Stimulated activated CD8-positive, alpha-beta memory T cell treated with anti-CD3 and anti-CD28 coated beads, Interleukin-15, amount 100 ng/mL, for 48 hours (primary cell): ENCODE measurements at regions not wholly inside any gene's neighbourhood (a gene's known extent, or its start where the extent isn't known, plus 50 kb on each side); places are given as distances from the start of the nearest gene placed in this dataset.
"Not testable (repeated sequence)": the region's sequence is repeated elsewhere in the genome, so short reads cannot be mapped to it uniquely, and the experiment has no call there.

ENCODE experiments used
- DNase-seq, 2 donors: peaks; one replicate each; pipeline ENCODE4 v3.0.0-alpha.2; 2020; ENCODE audit warnings: low read depth in 2 of 2

DNA sequence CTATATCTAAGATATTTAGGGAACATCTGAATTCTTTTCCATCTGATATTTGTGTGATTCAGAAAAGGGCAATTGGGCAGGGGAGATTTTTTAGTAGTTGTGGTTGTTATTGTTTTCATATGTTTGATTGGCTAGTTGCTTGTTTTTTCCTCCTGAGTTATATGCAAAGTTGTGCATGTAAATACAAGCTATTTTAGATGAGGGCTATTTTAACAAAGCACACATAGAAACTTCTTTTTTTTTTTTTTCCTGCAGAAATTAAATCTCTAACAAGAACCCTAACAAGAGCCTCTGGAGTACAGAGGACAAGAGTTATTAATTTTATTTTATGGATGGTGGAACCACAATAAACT, 559.1 kb downstream of the CETN3 start:
- no peak for DNase-seq

- no peak for DNase-seq
These were observed 559.6 kb downstream of the CETN3 start for GRCh38 chr5:89849830-89850512.

- no peak for DNase-seq
These were observed 561.8 kb downstream of the CETN3 start for GRCh38 chr5:89847743-89848142.

GRCh38 chr5:89844548-89844947, 565.0 kb downstream of the CETN3 start:
- no peak for DNase-seq

DNA sequence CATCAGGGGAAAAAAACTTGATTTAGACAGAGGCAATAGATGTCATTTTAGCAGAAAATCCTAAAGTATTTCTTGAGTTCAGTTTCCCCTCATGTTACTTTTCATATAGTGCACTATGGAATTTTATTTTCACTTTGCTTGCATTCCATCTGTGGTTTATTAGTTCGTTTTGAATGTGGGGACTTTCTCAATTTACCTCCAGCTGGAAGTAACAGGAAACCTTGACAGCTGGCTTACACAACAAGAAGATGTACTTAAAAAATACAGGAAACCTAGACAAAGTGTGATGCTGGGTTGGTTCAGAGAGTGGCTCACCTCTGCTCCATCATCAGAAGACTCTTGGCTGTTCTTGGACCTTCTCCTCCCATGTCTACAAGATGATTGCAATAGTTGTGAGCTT, 567.0 kb downstream of the CETN3 start:
- no peak for DNase-seq

- no peak for DNase-seq
These were observed 568.6 kb downstream of the CETN3 start for GRCh38 chr5:89840906-89841305.

DNA sequence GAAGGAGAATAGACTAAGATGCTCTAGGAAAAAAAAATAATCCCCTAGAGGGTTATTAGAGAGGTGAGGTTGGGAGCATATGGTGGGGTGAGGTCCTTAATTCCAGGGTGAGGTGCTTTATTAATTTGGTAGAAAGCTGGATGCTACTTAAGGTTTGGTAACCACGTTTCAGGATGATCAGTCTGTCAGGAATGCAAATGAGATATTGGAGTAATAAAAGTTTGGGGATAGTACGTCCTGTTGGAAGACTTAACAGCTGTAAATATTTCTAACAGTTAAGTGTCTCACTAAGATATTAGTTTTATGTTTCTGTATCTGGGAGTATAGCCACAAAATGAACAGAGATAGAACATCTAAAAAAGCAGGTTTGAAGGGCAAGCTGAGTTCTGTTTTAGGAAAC, 578.9 kb downstream of the CETN3 start:
- DNase-seq, result no peak

DNA sequence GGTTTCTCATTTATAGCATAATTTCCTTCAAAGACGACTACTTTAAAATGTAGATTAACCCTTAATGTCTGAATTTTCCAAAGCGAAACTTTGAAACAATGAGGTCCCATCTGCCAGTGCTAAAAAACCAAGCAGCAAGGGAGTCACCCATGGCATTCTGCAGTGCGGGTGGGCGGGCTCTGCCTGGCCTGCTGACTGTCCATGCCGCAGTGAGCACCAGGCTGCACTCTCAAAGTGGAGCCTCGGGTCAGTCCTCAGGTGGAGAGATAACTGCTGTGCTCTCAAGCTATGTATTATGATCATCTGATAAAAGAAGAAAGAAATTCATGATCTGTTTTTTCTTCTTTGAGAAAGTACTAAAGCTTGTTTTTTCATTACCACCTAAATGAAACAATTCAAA, 581.6 kb downstream of the CETN3 start:
- no peak for DNase-seq

- DNase-seq, result no peak
These were observed 582.2 kb downstream of the CETN3 start for GRCh38 chr5:89827359-89827758.

- no peak for DNase-seq
These were observed 582.6 kb downstream of the CETN3 start for GRCh38 chr5:89826938-89827337.

DNA sequence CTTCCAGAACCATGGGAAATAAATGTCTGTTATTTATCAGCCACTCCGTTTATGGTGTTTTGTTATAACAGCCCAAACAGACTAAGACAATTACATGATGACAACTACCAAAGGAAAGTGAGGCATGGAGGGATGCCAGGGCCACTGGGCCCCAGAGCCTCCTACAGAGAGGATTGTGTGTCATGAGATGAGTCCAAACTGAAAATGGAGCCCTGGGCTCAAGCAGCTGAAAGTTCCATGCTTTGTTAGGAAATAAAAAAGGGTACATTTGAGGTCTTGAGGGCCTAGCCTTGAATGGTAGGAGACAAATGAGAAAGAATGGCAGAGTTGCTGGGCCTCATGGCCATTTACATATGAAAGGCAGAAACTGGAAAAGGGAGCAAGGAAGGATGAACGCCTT, 586.5 kb downstream of the CETN3 start:
- DNase-seq, result no peak

- no peak for DNase-seq
These were observed 591.7 kb downstream of the CETN3 start for GRCh38 chr5:89817841-89818240.

GRCh38 chr5:89816038-89816437, 593.5 kb downstream of the CETN3 start:
- DNase-seq, result no peak

DNA sequence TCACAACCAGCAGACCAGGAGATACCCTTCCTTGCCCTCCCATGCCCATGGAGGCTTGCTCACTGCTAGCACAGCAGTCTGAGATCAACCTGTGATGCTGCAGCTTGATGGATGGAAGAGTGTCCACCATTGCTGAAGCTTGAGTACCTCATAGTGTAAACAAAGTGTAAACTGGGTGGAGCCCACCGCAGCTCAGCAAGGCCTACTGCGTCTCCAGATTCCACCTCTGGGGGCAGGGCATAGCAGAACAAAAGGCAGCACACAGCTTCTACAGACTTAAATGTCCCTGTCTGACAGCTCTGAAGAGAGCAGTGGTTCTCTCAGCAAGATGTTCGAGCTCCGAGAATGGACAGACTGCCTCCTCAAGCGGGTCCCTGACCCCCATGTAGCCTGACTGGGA, 608.8 kb downstream of the CETN3 start:
- DNase-seq, result not testable (repeated sequence)

- DNase-seq, result not testable (repeated sequence)
These were observed 615.1 kb downstream of the CETN3 start for GRCh38 chr5:89794504-89794903.

DNA sequence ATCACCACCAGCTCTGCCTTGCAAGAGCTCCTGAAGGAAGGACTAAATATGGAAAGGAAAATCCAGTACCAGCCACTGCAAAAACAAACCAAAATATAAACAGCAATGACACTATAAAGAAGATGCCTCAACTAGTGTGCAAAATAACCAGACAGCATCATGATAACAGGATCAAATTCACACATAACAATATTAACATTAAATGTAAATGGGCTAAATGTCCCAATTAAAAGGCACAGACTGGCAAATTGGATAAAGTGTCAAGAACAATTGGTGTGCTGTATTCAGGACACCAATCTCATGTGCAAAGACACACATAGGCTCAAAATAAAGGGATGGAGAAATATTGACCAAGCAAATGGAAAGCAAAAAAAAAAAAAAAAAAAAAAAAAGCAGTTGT, 629.8 kb downstream of the CETN3 start:
- not testable (repeated sequence) for DNase-seq

- no peak for DNase-seq
These were observed 631.8 kb downstream of the CETN3 start for GRCh38 chr5:89777758-89778157.

DNA sequence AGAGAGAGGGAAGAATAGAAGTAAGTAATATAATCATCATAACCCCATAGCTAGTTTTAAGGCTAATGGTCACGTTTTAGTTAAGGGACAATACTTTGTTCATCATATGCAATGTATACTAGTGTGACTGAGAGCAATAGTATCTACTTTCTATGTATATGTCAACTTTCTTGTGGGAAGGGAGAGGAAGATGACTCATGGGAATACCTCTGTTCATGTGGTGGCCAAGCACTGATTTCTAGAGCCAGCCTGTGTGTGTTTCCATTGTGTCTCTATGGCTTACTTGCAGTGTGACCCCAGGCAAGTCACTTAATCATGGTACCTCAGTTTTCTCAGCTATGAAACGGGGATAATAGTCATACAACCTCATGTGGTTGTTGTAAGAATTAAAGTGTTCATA, 639.6 kb downstream of the CETN3 start:
- DNase-seq, result no peak

- DNase-seq, result no peak
These were observed 649.8 kb downstream of the CETN3 start for GRCh38 chr5:89759802-89760201.

DNA sequence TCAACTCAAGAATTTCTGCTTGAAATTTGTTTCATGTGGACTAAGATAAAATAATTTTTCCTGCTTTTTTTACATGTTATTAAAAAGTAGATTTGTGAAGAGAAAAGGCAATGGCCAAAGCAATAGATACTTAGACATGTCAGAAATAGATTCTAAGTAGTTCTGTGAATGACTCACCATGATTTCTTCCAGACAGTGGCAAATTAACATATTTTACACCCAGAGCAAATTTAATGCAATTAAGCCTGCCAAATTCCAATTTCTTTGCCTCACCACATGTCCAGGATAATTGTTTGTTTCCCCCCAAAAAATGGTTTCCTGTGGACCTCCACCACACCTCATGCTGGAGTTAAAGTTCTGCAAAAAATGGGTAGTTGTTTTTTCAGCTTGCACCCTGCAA, 651.4 kb downstream of the CETN3 start:
- DNase-seq, result no peak

DNA sequence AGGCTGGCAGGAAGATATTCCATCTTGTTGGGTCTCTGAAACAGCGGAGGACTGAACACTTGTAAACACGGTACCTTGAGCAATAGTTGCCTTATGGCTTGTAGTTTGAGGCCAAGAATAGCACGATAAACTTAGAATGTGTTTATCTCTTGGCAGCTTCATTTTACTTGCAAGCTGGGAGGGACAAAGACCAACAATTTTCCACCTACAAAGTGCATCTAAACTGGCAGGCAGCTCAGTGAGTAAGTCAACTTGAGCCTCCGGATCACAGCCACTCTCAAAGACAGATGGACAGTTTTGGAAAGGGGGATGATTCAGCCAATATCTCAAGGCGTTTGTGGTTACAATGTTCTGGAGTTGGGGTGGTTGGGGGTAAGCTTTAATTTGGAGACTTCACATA, 652.6 kb downstream of the CETN3 start:
- DNase-seq, result no peak

GRCh38 chr5:89755024-89755423, 654.5 kb downstream of the CETN3 start:
- DNase-seq, result no peak

- DNase-seq, result no peak
These were observed 674.5 kb downstream of the CETN3 start for GRCh38 chr5:89735082-89735481.

DNA sequence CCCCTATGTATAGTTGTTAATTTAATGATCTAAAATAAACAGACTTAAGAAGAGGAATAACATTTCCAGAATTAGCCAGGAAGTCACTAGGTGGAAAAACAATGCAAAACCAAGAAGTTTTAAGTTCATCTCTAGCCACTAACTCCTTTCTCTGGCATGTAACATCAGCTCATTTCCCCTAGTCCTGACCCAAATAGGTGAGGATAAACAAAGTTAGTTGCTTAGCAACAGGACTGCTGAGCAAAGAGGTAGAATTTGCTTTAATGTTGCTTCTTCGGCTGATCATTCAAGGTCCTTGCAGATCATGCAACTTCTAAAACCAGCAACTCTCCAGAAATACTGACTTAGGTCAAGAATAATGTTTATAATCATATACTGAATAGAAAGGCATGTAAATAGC, 675.8 kb downstream of the CETN3 start:
- no peak for DNase-seq
